Nucleus accumbens (tissue), 56 donors: ENCODE measurements at regions not wholly inside any gene's neighbourhood (a gene's known extent, or its start where the extent isn't known, plus 50 kb on each side); places are given as distances from the start of the nearest gene placed in this dataset.
A peak's percentile ranks its signal among the peaks of the same experiment; 100 is the strongest.

Experiments used
- DNase-seq, 56 donors: peaks; one replicate each; lab custom pipeline; 2025; lab: John Stamatoyannopoulos, UW

GRCh38 chr6:166777096-166777630 lies 150.1 kb upstream of the RPS6KA2 start:
- no peak for DNase-seq

GRCh38 chr6:166776571-166776970 lies 149.5 kb upstream of the RPS6KA2 start:
- no peak for DNase-seq

GRCh38 chr6:166775923-166776220 lies 148.8 kb upstream of the RPS6KA2 start:
- no peak for DNase-seq

- DNase-seq, result peak in 31 of 56 donors; percentile 2 to 71 (median 29)
These were observed 148.3 kb upstream of the RPS6KA2 start for GRCh38 chr6:166775180-166775922.

- DNase-seq, result no peak
These were observed 147.7 kb upstream of the RPS6KA2 start for GRCh38 chr6:166774770-166775169.

- DNase-seq, result no peak
These were observed 147.2 kb upstream of the RPS6KA2 start for GRCh38 chr6:166774292-166774691.

GRCh38 chr6:166772518-166772917 lies 145.5 kb upstream of the RPS6KA2 start:
- no peak for DNase-seq

- DNase-seq, result no peak
These were observed 144.7 kb upstream of the RPS6KA2 start for GRCh38 chr6:166771701-166772100.

GRCh38 chr6:166770216-166771116 lies 143.4 kb upstream of the RPS6KA2 start:
- no peak for DNase-seq

GRCh38 chr6:166769648-166770047 lies 142.6 kb upstream of the RPS6KA2 start:
- DNase-seq, result no peak

GRCh38 chr6:166768761-166769160 lies 141.7 kb upstream of the RPS6KA2 start:
- DNase-seq, result no peak

- no peak for DNase-seq
These were observed 140.2 kb upstream of the RPS6KA2 start for GRCh38 chr6:166767230-166767629.

GRCh38 chr6:166766769-166767168 lies 139.7 kb upstream of the RPS6KA2 start:
- no peak for DNase-seq

- DNase-seq, result no peak
These were observed 138.1 kb upstream of the RPS6KA2 start for GRCh38 chr6:166765234-166765541.

- DNase-seq, result no peak
These were observed 137.6 kb upstream of the RPS6KA2 start for GRCh38 chr6:166764473-166765233.

GRCh38 chr6:166763606-166764472 lies 136.8 kb upstream of the RPS6KA2 start:
- no peak for DNase-seq

GRCh38 chr6:166761801-166762200 lies 134.8 kb upstream of the RPS6KA2 start:
- DNase-seq, result no peak

- DNase-seq, result no peak
These were observed 133.2 kb upstream of the RPS6KA2 start for GRCh38 chr6:166760288-166760687.

GRCh38 chr6:166758136-166758704 lies 131.2 kb upstream of the RPS6KA2 start:
- DNase-seq, result no peak
